HepG2 (cell line): ENCODE measurements at regions not wholly inside any gene's neighbourhood (a gene's known extent, or its start where the extent isn't known, plus 50 kb on each side); places are given as distances from the start of the nearest gene placed in this dataset.

Experiments used
- ATAC-seq: fragments of 200-7000 bp; cut with Tn5 transposase; 3 replicates; pipeline ENCODE4 v1.9.1; 2020; ENCODE audit warnings: mild to moderate bottlenecking, moderate library complexity
- BruUV-seq: library from RNA; stranded (reverse); fragments of 400-500 nt; replicated peaks from 2 replicates; lab custom pipeline; 2021; lab: Mats Ljungman, UMichigan
- CTCF ChIA-PET: fragments of 300-600 bp; formaldehyde crosslinking; extraction: SDS; loops from one replicate; lab custom pipeline; 2021; ENCODE audit warnings: low total read pairs, inconsistent platforms, low intra/inter-chr PET ratio; lab: Yijun Ruan, JAX
- POLR2A ChIA-PET: fragments of 350-600 bp; sonication (Branson Sonifier 250); formaldehyde crosslinking; loops from one replicate; lab custom pipeline; 2020; ENCODE audit warnings: antibody characterized with exemption, inconsistent platforms; lab: Yijun Ruan, JAX
- DNase-seq: peaks from one replicate; pipeline ENCODE4 v3.0.0-alpha.2; 2015; ENCODE audit warnings: low spot score
- FAIRE-seq: peaks from 3 replicates; lab custom pipeline; 2011; peaks lifted over from hg19 to GRCh38; lab: Jason Lieb, UNC
- H2AFZ ChIP-seq: one replicate; pipeline ENCODE4 v1.6.1; 2011; ENCODE audit warnings: low read length, inconsistent platforms
- H3K27ac ChIP-seq: fragments of 300-600 bp; 3 replicates; pipeline ENCODE4 v1.8.0; 2011; ENCODE audit warnings: mixed run types, mild to moderate bottlenecking, mixed read lengths, low read length, inconsistent platforms; ENCODE audit not compliant: insufficient read depth; ENCODE audit errors: extremely low read length
- H3K27me3 ChIP-seq, 2 experiments: fragments of 200-600 bp in 1 of 2; 2 replicates in 1 of 2; 3 replicates in 1 of 2; pipeline versions ENCODE4 v1.6.0 to v1.8.0; 2011; ENCODE audit warnings: low read length in 2 of 2, mild to moderate bottlenecking in 2 of 2, moderate library complexity in 2 of 2, inconsistent platforms in 1 of 2; ENCODE audit not compliant: insufficient read depth in 2 of 2, control insufficient read depth in 1 of 2
- H3K36me3 ChIP-seq, 2 experiments: fragments of 200-600 bp in 1 of 2; replicated peaks in 1 of 2; 2 replicates in 1 of 2; 3 replicates in 1 of 2; pipeline versions ENCODE4 v1.5.1 to v1.8.0; 2011; ENCODE audit warnings: low read length in 2 of 2, inconsistent platforms in 1 of 2; ENCODE audit not compliant: insufficient read depth in 2 of 2, control insufficient read depth in 1 of 2
- H3K4me1 ChIP-seq: 2 replicates; pipeline ENCODE4 v1.5.1; 2012; ENCODE audit warnings: low read length, inconsistent platforms; ENCODE audit not compliant: insufficient read depth
- H3K4me2 ChIP-seq: 2 replicates; pipeline ENCODE4 v1.6.0; 2011; ENCODE audit warnings: low read depth, low read length, inconsistent platforms
- H3K4me3 ChIP-seq, 3 experiments: fragments of 200-600 bp in 1 of 3; sonication (generic), shearing (Covaris generic) in 1 of 3; replicated peaks in 1 of 3; 2 replicates each; pipeline ENCODE4 v1.5.1; 2011 to 2016; ENCODE audit warnings: low read length in 3 of 3, inconsistent platforms in 2 of 3, low read depth in 2 of 3, mild to moderate bottlenecking in 2 of 3, control low read depth in 1 of 3, mixed read lengths in 1 of 3; ENCODE audit not compliant: insufficient read depth in 1 of 3
- H3K79me2 ChIP-seq: one replicate; pipeline ENCODE4 v1.6.1; 2011; ENCODE audit warnings: low read length, inconsistent platforms; ENCODE audit not compliant: insufficient read depth
- H3K9ac ChIP-seq: 2 replicates; pipeline ENCODE4 v1.6.0; 2011; ENCODE audit warnings: mild to moderate bottlenecking, low read depth, low read length, inconsistent platforms; ENCODE audit not compliant: insufficient read depth
- H3K9me3 ChIP-seq: 2 replicates; pipeline ENCODE4 v1.5.1; 2012; ENCODE audit warnings: mild to moderate bottlenecking, low read length
- H4K20me1 ChIP-seq: 2 replicates; pipeline ENCODE4 v1.6.0; 2011; ENCODE audit warnings: inconsistent platforms, mild to moderate bottlenecking, low read length, moderate library complexity; ENCODE audit not compliant: insufficient read depth
- KLF12 ChIP-seq: sonication (generic); formaldehyde crosslinking; IDR thresholded peaks from 2 replicates; pipeline ENCODE4 v1.4.0; 2020; ENCODE audit warnings: missing genetic modification reagents, borderline replicate concordance
- KLF9 ChIP-seq: IDR thresholded peaks from 2 replicates; pipeline ENCODE4 v1.6.1; 2016; ENCODE audit warnings: low read depth
- MIER2 ChIP-seq: IDR thresholded peaks from 2 replicates; pipeline ENCODE4 v1.6.1; 2016; ENCODE audit warnings: missing biosample characterization, missing genetic modification reagents
- MTA3 ChIP-seq: sonication (generic); formaldehyde crosslinking; IDR thresholded peaks from 2 replicates; pipeline ENCODE4 v1.4.0; 2020; ENCODE audit warnings: missing genetic modification reagents
- STAG1 ChIP-seq: sonication (generic); formaldehyde crosslinking; IDR thresholded peaks from 2 replicates; pipeline ENCODE4 v1.4.0; 2020; ENCODE audit warnings: missing genetic modification reagents
- TIGD3 ChIP-seq: sonication (generic); formaldehyde crosslinking; IDR thresholded peaks from 2 replicates; pipeline ENCODE4 v1.5.1; 2020; ENCODE audit warnings: mild to moderate bottlenecking, missing genetic modification reagents, borderline replicate concordance
- TRAFD1 ChIP-seq: sonication (generic); formaldehyde crosslinking; IDR thresholded peaks from 2 replicates; pipeline ENCODE4 v1.5.1; 2020; ENCODE audit warnings: missing genetic modification reagents, mild to moderate bottlenecking, borderline replicate concordance
- ZNF382 ChIP-seq: sonication (generic); formaldehyde crosslinking; IDR thresholded peaks from 2 replicates; pipeline ENCODE4 v1.5.0; 2020; ENCODE audit warnings: missing genetic modification reagents, mild to moderate bottlenecking, borderline replicate concordance
- ZNF646 ChIP-seq: sonication (generic); formaldehyde crosslinking; IDR thresholded peaks from 2 replicates; pipeline ENCODE4 v1.9.0; 2021; ENCODE audit warnings: mild to moderate bottlenecking, missing genetic modification reagents
- ZNF720 ChIP-seq: sonication (generic); formaldehyde crosslinking; IDR thresholded peaks from 2 replicates; pipeline ENCODE4 v1.4.0; 2020; ENCODE audit warnings: missing genetic modification reagents
- ZNF772 ChIP-seq: sonication (generic); formaldehyde crosslinking; IDR thresholded peaks from 2 replicates; pipeline ENCODE4 v1.5.0; 2020; ENCODE audit warnings: mild to moderate bottlenecking, missing genetic modification reagents
- ZNF788 ChIP-seq: sonication (generic); formaldehyde crosslinking; IDR thresholded peaks from 2 replicates; pipeline ENCODE4 v1.5.0; 2020; ENCODE audit warnings: mild to moderate bottlenecking, missing genetic modification reagents, borderline replicate concordance
- ZSCAN5A ChIP-seq: sonication (generic); formaldehyde crosslinking; IDR thresholded peaks from 2 replicates; pipeline ENCODE4 v1.8.0; 2022; ENCODE audit warnings: mild to moderate bottlenecking, missing genetic modification reagents, borderline replicate concordance
- WGBS: methylation state at CpG from one replicate; pipeline ENCODE4 v1.1.6; 2017; ENCODE audit warnings: low lambda C conversion rate; 5-methylcytosine and 5-hydroxymethylcytosine counted together
- in situ Hi-C: cut with HindIII; loops from 2 replicates; pipeline ENCODE4 v1.10.0; 2017; ENCODE audit warnings: low pct_unique_long_range_greater_than_20kb; ENCODE audit not compliant: extremely low pct_ligation_motif_present
- intact Hi-C: fragments of 100-400 bp; cut with micrococcal nuclease; formaldehyde crosslinking; loops from one replicate; pipeline ENCODE4 v1.10.0; 2022; ENCODE audit not compliant: unreplicated experiment

- no peak overlapping the region for H3K27ac ChIP-seq
- H4K20me1 ChIP-seq: no peaks in the 10 kb centered on the region
- WGBS: 94% methylated on average over 66 of the region's 86 CpGs
- H3K9ac ChIP-seq: no peak overlapping the region
- FAIRE-seq: no peak
- no peaks in the 10 kb centered on the region for H3K9me3 ChIP-seq
- ChIA-PET POLR2A (interaction anchor here (2.1 kb wide), 1 partner anchor 12 kb away, joined by 9 read pairs; no protein-coding TSS in a partner anchor), CTCF (no interaction called here)
- in situ Hi-C loops: no loop called here
- H3K4me2 ChIP-seq: no peak overlapping the region
- no peak for ATAC-seq
- H3K4me1 ChIP-seq: peaks cover 46% of the 10 kb centered on the region
- no peaks in the 10 kb centered on the region for H3K27me3 ChIP-seq
- H3K4me3 ChIP-seq: no peak overlapping the region
- no peaks in the 10 kb centered on the region for H3K36me3 ChIP-seq
- no peak for DNase-seq
- H3K79me2 ChIP-seq: no peaks in the 10 kb centered on the region
- BruUV-seq: no TSS peak
- H2AFZ ChIP-seq: no peak overlapping the region
- intact Hi-C loops: no loop called here
- TF ChIP-seq ZNF788 (no peak), ZNF772 (CRISPR knock-in tag) (no peak), ZSCAN5A (no peak), STAG1 (CRISPR knock-in tag) (no peak), ZNF720 (no peak), KLF12 (CRISPR knock-in tag) (no peak), TRAFD1 (CRISPR knock-in tag) (no peak), MTA3 (CRISPR knock-in tag) (no peak), KLF9 (no peak), MIER2 (CRISPR knock-in tag) (no peak), ZNF382 (no peak), ZNF646 (CRISPR knock-in tag) (no peak), TIGD3 (CRISPR knock-in tag) (no peak)
- TF ChIP-seq, all 625 proteins: peak for 0
These were observed 122.9 kb upstream of the KCTD7 start for GRCh38 chr7:66505531-66506451.
